Activated naive CD4-positive, alpha-beta T cell treated with anti-CD3 and anti-CD28 coated beads, Interleukin-2, amount 50 U/mL, for 72 hours (primary cell): ENCODE measurements at regions not wholly inside any gene's neighbourhood (a gene's known extent, or its start where the extent isn't known, plus 50 kb on each side); places are given as distances from the start of the nearest gene placed in this dataset.

Experiments
- ATAC-seq, 2 donors: fragments of 150-1000 bp; cut with Tn5 transposase; 2 replicates each; pipeline ENCODE4 v1.10.0; 2021; ENCODE audit warnings: mild to moderate bottlenecking in 2 of 2, moderate library complexity in 2 of 2
- DNase-seq, 2 donors: peaks; one replicate each; pipeline ENCODE4 v3.0.0; 2021 to 2022; ENCODE audit warnings: low spot score in 2 of 2
- H3K27ac Mint-ChIP-seq, 2 donors: one replicate each; pipeline ENCODE4 v1.8.0; 2022; ENCODE audit warnings: mild to moderate bottlenecking in 2 of 2, mixed read lengths in 2 of 2
- H3K36me3 Mint-ChIP-seq, 2 donors: one replicate each; pipeline ENCODE4 v1.8.0; 2022; ENCODE audit warnings: mixed read lengths in 2 of 2
- H3K9me3 Mint-ChIP-seq, 2 donors: one replicate each; pipeline ENCODE4 v1.8.0; 2022; ENCODE audit warnings: mixed read lengths in 2 of 2

- Mint-ChIP-seq H3K36me3 (no peaks in the 10 kb centered on the region), H3K9me3 (no peaks in the 10 kb centered on the region), H3K27ac (no peak overlapping the region)
- ATAC-seq: no peak
- no peak for DNase-seq
Observed at GRCh38 chr5:109467058-109467457, 57.3 kb upstream of the PJA2 start.
